Dermis blood vessel endothelial cell (primary cell): ENCODE measurements at regions not wholly inside any gene's neighbourhood (a gene's known extent, or its start where the extent isn't known, plus 50 kb on each side); places are given as distances from the start of the nearest gene placed in this dataset.

ENCODE experiments used
- DNase-seq: peaks from one replicate; pipeline ENCODE4 v3.0.0; 2010

GRCh38 chr11:111019871-111020670 lies 225.5 kb upstream of the POU2AF2 start:
- no peak for DNase-seq

GRCh38 chr11:111019451-111019850 lies 226.1 kb upstream of the POU2AF2 start:
- no peak for DNase-seq

GRCh38 chr11:111018566-111018965 lies 227.0 kb upstream of the POU2AF2 start:
- no peak for DNase-seq

GRCh38 chr11:111012491-111012890 lies 233.0 kb upstream of the POU2AF2 start:
- DNase-seq: no peak

- no peak for DNase-seq
Measured at GRCh38 chr11:111011275-111011594, 234.3 kb upstream of the POU2AF2 start.

- no peak for DNase-seq
Measured at GRCh38 chr11:111010391-111011274, 234.9 kb upstream of the POU2AF2 start.

GRCh38 chr11:111006227-111006626 lies 239.3 kb upstream of the POU2AF2 start:
- no peak for DNase-seq

GRCh38 chr11:111001986-111002611 lies 243.4 kb upstream of the POU2AF2 start:
- DNase-seq: peak; percentile 3

- no peak for DNase-seq
Measured at GRCh38 chr11:111001081-111001430, 244.5 kb upstream of the POU2AF2 start.

- no peak for DNase-seq
Measured at GRCh38 chr11:111000400-111001080, 245.0 kb upstream of the POU2AF2 start.

GRCh38 chr11:110992481-110992880 lies 253.0 kb upstream of the POU2AF2 start:
- DNase-seq: no peak

GRCh38 chr11:110991661-110992355 lies 253.7 kb upstream of the POU2AF2 start:
- DNase-seq: no peak

GRCh38 chr11:110990311-110990710 lies 255.2 kb upstream of the POU2AF2 start:
- DNase-seq: no peak

GRCh38 chr11:110989428-110990133 lies 255.9 kb upstream of the POU2AF2 start:
- no peak for DNase-seq

GRCh38 chr11:110988671-110989070 lies 256.9 kb upstream of the POU2AF2 start:
- no peak for DNase-seq

- DNase-seq: no peak
Measured at GRCh38 chr11:110986016-110986415, 259.5 kb upstream of the POU2AF2 start.

GRCh38 chr11:110985547-110985946 lies 260.0 kb upstream of the POU2AF2 start:
- DNase-seq: no peak

- no peak for DNase-seq
Measured at GRCh38 chr11:110984693-110985092, 260.8 kb upstream of the POU2AF2 start.

- no peak for DNase-seq
Measured at GRCh38 chr11:110984147-110984546, 261.4 kb upstream of the POU2AF2 start.

GRCh38 chr11:110982214-110982613 lies 263.3 kb upstream of the POU2AF2 start:
- DNase-seq: no peak

GRCh38 chr11:110979696-110980095 lies 265.8 kb upstream of the POU2AF2 start:
- DNase-seq: no peak

- DNase-seq: no peak
Measured at GRCh38 chr11:110977661-110978060, 265.4 kb upstream of the ARHGAP20 start.
